GM21717 (cell line): ENCODE measurements at regions not wholly inside any gene's neighbourhood (a gene's known extent, or its start where the extent isn't known, plus 50 kb on each side); places are given as distances from the start of the nearest gene placed in this dataset.

Experiments
- ATAC-seq: cut with Tn5 transposase; IDR thresholded peaks from one replicate; pipeline ENCODE4 v1.9.1; 2021; ENCODE audit warnings: mild to moderate bottlenecking, moderate library complexity; ENCODE audit not compliant: unreplicated experiment

- ATAC-seq: no peak
Measured at GRCh38 chr5:38032149-38032548, 192.3 kb upstream of the GDNF start.

DNA sequence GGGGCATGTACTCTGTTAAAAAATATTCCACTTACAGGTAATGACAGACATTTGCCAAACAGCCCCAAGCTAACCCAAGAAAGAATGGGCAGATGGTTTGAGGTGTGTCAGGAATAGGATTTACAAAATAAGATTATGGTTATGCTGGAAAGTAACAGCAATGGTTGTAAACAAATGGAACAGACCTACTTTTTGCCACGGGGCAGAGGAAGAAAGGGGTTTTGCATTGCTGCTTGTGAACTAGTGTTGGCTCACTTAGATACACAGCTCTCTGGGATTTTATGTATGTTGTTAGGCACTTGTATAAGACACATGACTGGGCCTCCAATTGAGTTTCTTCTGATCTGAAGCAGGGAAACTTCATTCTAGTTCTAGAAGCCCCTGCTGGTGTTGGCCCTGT is 191.5 kb upstream of the GDNF start:
- no peak for ATAC-seq

DNA sequence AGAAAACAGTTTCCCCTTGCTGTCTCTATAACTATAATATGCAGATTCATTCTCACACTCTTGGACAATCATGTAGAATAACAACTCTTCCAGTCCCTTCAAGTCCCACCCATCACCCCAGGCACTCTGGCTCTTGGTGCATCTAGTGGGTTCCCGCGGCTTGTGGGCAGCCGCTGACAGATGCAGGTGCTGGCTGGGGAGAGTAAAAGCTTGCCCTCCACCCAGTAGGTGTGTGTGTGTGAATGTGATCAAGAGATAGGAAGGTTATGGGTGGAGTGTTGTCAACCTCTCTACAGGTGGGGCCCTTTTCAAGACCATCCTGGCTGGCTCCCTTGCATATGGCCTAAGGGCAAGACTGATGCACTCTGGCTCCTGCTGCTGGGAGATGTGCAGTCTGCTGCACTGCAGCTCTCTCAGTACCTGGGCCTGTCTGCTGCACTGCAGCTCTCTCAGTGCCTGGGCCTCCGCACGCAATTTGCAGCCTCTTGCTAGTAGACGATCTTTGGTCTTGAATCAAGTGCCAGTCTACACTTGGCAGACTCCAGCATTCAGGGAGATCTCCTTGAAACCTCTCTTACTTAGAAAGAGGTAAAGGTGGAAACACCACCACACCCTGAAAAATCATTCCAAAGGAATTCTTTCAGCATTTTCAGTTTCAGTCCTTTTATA is 189.7 kb upstream of the GDNF start:
- ATAC-seq: no peak

GRCh38 chr5:38023799-38024198 is 184.0 kb upstream of the GDNF start:
- no peak for ATAC-seq

- no peak for ATAC-seq
Measured at GRCh38 chr5:38023371-38023770, 183.5 kb upstream of the GDNF start.

DNA sequence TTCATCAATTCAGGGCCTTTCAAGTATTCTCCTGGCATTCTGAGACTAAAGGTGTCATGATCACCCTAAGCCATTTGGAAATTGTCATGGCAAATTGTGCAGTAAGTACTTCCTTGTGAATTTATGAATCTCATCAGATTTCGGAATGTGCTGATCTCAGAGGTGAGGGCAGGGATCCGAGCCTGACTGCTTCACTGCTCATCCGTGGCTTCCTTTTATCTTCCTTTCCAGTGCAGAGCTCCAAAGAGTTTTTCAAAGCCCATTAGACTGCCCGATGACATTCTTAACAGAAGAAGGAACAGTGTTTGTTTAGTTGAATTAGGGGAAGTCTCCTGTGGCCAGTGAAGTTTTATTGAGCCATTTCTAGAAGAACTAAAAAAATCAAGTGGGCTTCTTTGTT is 182.8 kb upstream of the GDNF start:
- ATAC-seq: no peak

- no peak for ATAC-seq
Measured at GRCh38 chr5:38018016-38018415, 178.2 kb upstream of the GDNF start.

- no peak for ATAC-seq
Measured at GRCh38 chr5:38013107-38013506, 173.3 kb upstream of the GDNF start.

DNA sequence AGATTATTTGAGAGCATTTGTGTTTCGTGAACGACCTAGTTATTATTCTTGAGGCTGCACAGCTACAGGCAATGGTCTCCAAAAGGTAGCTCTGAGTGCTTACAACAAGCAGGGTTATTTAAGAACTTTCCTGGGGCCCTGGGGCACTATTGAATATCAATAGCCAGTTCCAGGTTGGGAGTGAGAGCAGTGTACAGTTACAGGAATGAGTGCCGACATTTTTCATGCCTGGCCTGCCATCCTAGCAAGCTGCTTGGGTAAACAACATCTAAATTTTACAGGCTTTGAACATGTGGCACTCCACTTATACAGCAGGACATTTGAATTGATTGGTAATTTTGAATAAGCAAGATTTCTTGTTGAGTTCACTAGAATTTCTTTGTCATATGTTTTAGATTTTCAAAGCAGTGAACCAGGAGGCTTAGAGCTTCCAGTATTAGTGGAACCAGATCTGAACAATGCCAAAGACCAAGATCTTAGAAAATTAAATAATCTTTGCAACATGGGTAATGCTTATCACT is 171.9 kb upstream of the GDNF start:
- ATAC-seq: no peak

DNA sequence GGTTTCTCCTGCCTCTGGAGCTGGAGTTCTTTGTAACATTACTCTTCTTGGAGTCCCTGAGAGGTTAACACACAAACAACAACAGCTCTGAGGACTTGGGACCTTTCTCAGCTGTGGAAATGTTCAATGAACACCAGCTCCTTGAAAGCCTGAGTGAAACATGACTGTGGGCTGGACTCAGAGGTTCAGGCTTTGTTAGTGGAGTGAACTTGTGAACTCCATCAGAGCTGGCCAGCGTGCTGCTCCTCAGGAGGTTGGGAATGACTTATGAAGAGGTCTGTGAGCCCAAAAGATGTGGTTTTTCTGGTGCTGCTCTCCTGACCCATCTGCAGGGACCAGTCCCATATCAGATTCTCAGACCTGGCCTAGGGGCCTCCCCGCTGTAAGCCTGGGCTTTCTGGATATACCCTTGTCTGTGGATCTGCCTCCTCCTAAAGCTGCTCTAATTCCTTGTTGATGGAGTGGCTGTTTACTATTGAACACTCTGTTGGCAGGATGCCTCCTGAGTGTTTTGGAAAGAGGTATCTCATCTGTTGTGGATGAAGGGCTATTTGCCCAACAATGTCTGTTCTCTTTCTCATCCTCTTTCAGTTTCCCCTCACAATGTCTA is 170.0 kb upstream of the GDNF start:
- no peak for ATAC-seq

DNA sequence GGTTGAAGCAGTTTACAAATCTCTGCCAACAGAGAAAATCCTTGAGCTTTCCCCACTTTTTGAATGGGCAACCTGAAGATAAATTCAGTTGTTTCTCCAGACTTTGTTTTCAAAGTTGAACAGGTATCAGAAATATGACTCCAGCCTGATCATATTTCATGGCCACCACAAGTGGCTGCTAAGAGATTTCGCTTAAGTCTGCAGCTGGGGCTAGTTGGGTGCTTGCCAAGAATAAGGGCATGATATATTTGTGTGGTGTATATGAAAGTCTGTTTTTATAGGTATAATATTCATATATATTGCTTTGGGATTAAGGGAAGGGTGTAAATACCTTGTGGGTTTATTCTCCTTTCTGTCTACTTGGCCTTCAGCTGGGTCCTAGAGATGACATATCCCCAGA is 168.4 kb upstream of the GDNF start:
- no peak for ATAC-seq

DNA sequence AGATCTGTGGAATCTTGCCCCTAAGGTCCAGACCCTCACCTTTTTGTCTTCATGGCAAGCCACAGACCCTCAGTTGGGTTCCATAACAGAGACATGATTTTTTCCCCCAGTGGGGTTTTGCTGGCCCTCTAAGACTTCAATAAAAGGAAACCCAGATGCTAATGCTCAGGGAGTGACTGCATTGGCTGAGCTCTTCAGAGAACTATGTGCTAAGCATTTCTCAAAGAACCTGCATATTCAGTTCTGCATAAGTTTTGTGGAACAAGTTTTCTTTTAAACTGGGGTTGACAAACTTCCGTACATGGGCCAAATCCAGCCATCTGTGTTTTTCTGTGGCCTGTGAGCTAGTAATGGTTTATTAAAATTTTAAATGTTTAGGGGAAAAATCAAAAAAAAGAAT is 159.8 kb upstream of the GDNF start:
- ATAC-seq: no peak

GRCh38 chr5:37996918-37997317 is 157.1 kb upstream of the GDNF start:
- ATAC-seq: no peak

DNA sequence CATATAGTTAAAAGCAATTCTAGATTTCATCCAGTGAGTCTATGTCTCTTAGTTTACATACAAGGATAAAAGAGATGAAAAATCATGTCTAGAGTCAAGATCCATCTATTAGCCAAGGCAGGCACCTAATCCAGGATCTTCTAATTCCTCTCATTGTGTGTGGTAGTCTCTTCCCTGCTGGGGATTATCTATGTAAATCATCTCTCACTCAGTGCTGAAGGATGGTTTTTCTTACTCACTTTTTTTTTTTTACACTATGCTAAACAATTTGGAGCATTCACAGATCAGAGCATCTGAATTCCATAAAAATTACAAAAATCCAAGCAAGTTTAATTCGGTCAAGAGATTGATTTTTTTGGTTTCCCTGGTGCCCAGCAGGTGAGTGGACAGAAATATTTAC is 154.9 kb upstream of the GDNF start:
- no peak for ATAC-seq

GRCh38 chr5:37991301-37992299 is 151.8 kb upstream of the GDNF start:
- no peak for ATAC-seq

DNA sequence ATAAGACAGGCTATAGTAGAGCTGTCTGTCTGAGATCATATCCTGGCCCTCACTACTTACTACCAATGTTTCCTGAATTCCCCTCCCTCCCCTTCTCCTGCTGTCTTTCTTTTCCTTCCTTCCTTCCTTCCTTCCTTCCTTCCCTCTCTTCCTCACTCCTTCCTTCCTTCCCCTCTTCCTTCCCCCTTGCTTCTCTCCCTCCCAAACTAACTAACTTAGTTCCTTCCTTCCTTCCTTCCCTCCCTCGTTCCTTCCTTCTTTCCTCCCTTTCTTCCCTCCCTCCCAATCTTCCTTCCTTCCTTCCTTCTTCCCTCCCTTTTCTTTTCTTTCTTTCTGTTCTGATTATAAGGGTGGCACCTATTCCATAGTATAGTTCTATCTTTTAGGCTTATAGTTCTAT is 150.0 kb upstream of the GDNF start:
- ATAC-seq: no peak

- ATAC-seq: no peak
Measured at GRCh38 chr5:37988454-37989046, 148.7 kb upstream of the GDNF start.

- no peak for ATAC-seq
Measured at GRCh38 chr5:37984300-37984699, 144.5 kb upstream of the GDNF start.

DNA sequence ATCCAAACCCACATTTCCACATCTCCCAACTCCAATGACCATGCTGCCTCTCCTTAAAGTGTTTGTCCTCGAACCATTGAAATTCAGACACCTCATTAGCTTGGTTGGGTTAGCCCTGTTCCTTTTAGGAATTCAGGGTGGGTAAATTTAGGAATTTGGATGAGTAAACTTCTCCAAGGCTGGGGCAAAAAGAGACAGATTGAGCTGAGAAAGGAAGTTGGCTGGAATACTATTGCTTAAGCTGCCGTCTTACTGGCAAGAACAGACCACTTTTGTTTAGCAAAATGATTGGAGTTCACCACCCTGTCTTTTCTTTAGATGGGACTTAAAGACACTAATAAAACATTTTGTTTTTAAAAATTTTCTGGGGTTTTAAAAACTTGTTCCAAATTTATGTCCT is 143.6 kb upstream of the GDNF start:
- ATAC-seq: no peak

DNA sequence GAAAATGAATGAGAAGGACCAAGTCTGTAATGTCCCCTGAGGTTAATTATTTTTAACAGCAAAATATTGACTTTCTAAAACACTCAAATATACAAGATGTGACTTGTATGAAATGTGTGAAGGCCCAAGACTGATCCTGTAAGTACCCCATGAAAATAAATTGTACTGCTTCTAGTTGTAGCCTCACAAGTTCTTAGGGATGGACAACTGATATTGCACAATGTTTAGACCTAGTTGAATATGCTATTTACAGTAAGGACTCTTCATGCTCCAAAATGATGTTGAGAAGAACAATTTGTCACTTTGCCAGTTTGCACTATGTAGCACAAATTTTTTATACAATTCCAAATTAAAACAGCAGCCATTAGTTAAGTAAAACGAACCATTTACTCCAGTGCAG is 139.7 kb upstream of the GDNF start:
- no peak for ATAC-seq

DNA sequence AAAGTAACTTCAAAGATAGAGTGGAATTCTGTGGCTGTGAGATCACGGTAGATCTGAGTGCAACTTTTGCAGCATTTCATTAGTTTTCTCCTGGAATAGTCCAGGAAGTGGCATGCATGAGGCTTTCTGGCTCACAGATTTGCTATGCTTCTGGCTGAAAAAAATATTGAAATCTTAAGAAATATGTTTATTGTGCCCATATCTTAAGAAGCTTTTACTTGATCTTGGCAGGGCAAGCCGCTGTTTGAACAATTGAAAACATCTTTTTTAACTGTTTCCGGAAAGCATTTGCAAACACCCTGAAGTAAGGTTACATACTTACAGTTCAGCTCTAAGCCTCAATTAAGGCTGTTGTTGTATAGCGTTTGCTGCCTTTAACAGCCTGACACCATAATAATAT is 135.7 kb upstream of the GDNF start:
- ATAC-seq: no peak
